ENCODE measurements at regions not wholly inside any gene's neighbourhood (a gene's known extent, or its start where the extent isn't known, plus 50 kb on each side); places are given as distances from the start of the nearest gene placed in this dataset.
"Not testable (repeated sequence)": the region's sequence is repeated elsewhere in the genome, so short reads cannot be mapped to it uniquely, and the experiment has no call there.

DNA sequence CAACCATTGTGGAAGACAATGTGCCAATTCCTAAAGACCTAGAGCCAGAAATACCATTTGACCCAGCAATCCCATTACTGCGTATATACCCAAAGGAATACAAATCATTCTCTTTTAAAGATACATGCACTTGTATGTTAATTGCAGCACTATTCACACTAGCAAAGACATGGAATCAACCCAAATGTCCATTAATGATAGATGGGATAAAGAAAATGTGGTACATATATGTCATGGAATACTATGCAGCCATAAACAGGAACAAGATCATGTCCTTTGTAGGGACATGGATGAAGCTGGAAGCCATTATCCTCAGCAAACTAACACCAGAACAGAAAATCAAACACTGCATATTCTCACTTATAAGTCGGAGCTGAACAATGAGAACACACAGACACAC is 472.5 kb upstream of the SOX9 start:
- H3K9me3 ChIP-seq (ENCODE audit: control insufficient read depth in 2 of 2, low read length in 2 of 2); ATAC-seq (ENCODE audit: low read depth in 2 of 2): not testable (repeated sequence)
- peaks cover 5 to 25% (median 12%) of the 10 kb centered on the region in 7 donors for H3K9me3 Mint-ChIP-seq

DNA sequence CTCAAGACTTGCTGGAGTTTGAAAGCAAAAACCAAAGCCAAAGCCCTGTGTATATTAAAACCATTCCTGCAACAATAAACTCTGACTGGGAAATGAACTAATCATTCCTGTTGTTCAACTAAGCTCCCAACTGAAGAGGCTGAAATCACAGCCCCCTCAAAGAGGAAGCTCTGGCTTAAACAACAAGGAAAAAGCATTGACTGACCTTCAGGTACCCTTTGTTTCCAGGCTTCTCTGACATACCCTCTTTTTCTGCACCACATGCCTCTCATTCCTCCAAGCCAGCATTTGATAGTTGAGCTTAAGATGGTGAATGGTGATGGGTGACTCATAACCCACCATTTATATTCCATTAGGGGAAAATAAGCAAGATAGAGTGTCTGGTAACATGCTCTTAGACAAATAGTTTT is 470.9 kb upstream of the SOX9 start:
- no peaks in the 10 kb centered on the region for H3K9me3 ChIP-seq (ENCODE audit: control insufficient read depth in 2 of 2, low read length in 2 of 2)
- peak overlapping the region in 1 of 3 donors; percentile 45 for H3K27ac Mint-ChIP-seq
- H3K27me3 ChIP-seq (ENCODE audit: control insufficient read depth, insufficient read depth, low read length) = no peaks in the 10 kb centered on the region
- no peak overlapping the region for H3K27ac ChIP-seq (ENCODE audit: insufficient read depth, low read length, poor library complexity, severe bottlenecking)
- H3K4me1 ChIP-seq (ENCODE audit: control insufficient read depth, insufficient read depth, low read length, poor library complexity, severe bottlenecking) = no peaks in the 10 kb centered on the region
- H3K27me3 Mint-ChIP-seq = no peaks in the 10 kb centered on the region
- no peak for DNase-seq
- H3K4me1 Mint-ChIP-seq = no peaks in the 10 kb centered on the region
- no peaks in the 10 kb centered on the region for H3K36me3 Mint-ChIP-seq
- H3K4me3 Mint-ChIP-seq = no peak overlapping the region
- no peaks in the 10 kb centered on the region for H3K36me3 ChIP-seq (ENCODE audit: control insufficient read depth, insufficient read depth, low read length)
- no peak overlapping the region for H3K4me3 ChIP-seq (ENCODE audit: low read depth, low read length)
- no peak for ATAC-seq (ENCODE audit: low read depth in 2 of 2)
- H3K9me3 Mint-ChIP-seq = peaks cover 3 to 25% (median 10%) of the 10 kb centered on the region in 7 donors

More for the DNA sequence above, 472.5 kb upstream of the SOX9 start:
- H3K4me1 ChIP-seq (ENCODE audit: control insufficient read depth, insufficient read depth, low read length, poor library complexity, severe bottlenecking); H3K36me3 ChIP-seq (ENCODE audit: control insufficient read depth, insufficient read depth, low read length); H3K27ac ChIP-seq (ENCODE audit: insufficient read depth, low read length, poor library complexity, severe bottlenecking); H3K4me1 Mint-ChIP-seq; H3K27me3 ChIP-seq (ENCODE audit: control insufficient read depth, insufficient read depth, low read length); H3K27ac Mint-ChIP-seq; H3K27me3 Mint-ChIP-seq; H3K36me3 Mint-ChIP-seq; DNase-seq; H3K4me3 ChIP-seq (ENCODE audit: low read depth, low read length); H3K4me3 Mint-ChIP-seq: not testable (repeated sequence)

DNA sequence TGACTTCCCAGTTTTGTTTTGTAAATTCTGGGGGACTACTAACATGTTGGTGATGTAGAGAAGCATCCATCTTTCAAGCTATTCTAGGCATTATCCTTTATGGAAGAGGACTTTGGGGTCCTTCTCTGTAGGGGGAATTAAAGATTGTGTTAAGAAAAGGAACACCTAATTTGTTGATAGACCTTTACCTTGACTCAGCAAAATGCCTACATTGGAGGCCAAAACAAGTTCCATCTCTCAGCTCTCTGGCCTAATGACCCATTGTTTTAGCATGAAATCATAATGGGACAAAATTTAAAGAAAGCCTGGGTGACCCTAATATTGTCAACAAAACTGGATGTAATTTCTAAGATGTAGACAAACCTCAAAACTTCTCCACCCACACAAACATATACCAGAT is 465.3 kb upstream of the SOX9 start:
- Mint-ChIP-seq H3K27ac (no peak overlapping the region), H3K4me1 (no peaks in the 10 kb centered on the region), H3K36me3 (no peaks in the 10 kb centered on the region), H3K9me3 (peaks cover 0 to 20% (median 8%) of the 10 kb centered on the region in 7 donors), H3K27me3 (no peaks in the 10 kb centered on the region), H3K4me3 (no peak overlapping the region)
- Histone ChIP-seq H3K4me1 (ENCODE audit: control insufficient read depth, insufficient read depth, low read length, poor library complexity, severe bottlenecking) (no peaks in the 10 kb centered on the region), H3K27me3 (ENCODE audit: control insufficient read depth, insufficient read depth, low read length) (no peaks in the 10 kb centered on the region), H3K4me3 (ENCODE audit: low read depth, low read length) (no peak overlapping the region), H3K27ac (ENCODE audit: insufficient read depth, low read length, poor library complexity, severe bottlenecking) (no peak overlapping the region), H3K36me3 (ENCODE audit: control insufficient read depth, insufficient read depth, low read length) (no peaks in the 10 kb centered on the region), H3K9me3 (ENCODE audit: control insufficient read depth in 2 of 2, low read length in 2 of 2) (no peaks in the 10 kb centered on the region)
- ATAC-seq (ENCODE audit: low read depth in 2 of 2) (no peak), DNase-seq (no peak)

DNA sequence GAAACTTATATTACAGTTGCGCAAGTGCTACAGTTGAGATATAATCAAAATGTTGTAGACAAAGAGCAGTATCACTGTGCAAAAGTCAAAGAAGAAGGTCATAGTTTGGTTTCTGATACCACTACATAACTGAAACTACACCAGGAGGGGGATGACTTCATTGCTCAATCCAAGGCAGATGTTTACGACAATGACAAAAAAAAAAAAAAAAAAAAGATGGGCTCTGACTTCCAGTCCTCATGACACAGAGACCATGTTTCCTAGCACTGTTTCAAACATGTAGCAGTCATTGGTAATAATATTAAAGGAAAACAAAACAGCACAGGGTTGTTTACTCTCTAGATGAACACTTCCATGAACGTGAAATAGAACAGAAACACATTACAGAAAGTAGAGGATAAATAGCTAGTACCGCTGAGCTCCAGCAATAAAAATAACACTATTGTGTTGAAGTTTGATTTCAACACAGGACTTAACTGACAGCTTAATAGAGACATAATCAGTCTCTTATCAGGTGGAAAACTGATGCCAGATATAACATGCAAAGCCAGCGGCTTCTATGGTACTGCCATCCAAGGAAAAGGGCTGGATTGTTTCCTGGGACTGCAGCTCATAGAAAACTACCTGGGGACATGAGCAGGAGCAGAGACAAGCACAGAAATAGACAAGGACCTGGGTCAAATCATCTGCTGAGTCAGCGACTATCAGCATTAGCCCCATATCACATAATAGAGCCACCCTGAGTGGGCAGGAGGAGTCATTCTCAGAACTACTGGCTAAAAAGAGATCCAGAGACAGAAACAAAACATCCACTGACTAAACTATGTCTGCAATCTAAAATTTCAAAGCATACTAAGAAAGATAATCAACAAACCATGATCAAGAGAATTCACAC is 463.6 kb upstream of the SOX9 start:
- Histone ChIP-seq H3K4me3 (ENCODE audit: low read depth, low read length) (no peak overlapping the region), H3K36me3 (ENCODE audit: control insufficient read depth, insufficient read depth, low read length) (no peaks in the 10 kb centered on the region), H3K27ac (ENCODE audit: insufficient read depth, low read length, poor library complexity, severe bottlenecking) (no peak overlapping the region), H3K4me1 (ENCODE audit: control insufficient read depth, insufficient read depth, low read length, poor library complexity, severe bottlenecking) (no peaks in the 10 kb centered on the region), H3K27me3 (ENCODE audit: control insufficient read depth, insufficient read depth, low read length) (no peaks in the 10 kb centered on the region), H3K9me3 (ENCODE audit: control insufficient read depth in 2 of 2, low read length in 2 of 2) (no peaks in the 10 kb centered on the region)
- no peak overlapping the region for H3K4me3 Mint-ChIP-seq
- H3K4me1 Mint-ChIP-seq = no peaks in the 10 kb centered on the region
- H3K36me3 Mint-ChIP-seq = no peaks in the 10 kb centered on the region
- H3K27ac Mint-ChIP-seq = no peak overlapping the region
- H3K9me3 Mint-ChIP-seq = peaks cover 0 to 15% (median 2%) of the 10 kb centered on the region in 7 donors
- no peak for DNase-seq
- no peaks in the 10 kb centered on the region for H3K27me3 Mint-ChIP-seq
- ATAC-seq (ENCODE audit: low read depth in 2 of 2) = no peak

DNA sequence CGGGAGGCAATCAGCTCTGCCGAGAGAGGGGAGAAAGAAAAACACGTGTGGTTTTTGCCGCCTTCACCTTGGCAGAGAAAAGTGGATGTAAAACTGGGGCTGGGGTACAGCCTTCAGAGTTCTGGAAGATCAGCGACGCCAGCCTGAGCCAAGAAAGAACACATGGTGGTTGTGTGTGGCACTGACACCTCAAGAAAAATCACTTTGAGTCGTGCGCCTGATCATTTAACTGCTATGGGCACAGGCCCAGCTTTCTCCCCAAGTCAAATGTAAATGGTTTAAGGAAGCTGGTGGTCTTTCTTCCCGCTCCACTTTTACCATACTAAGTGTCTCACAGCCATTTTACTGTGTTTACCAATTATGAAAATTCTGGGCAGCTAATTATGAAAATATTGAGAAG is 461.8 kb upstream of the SOX9 start:
- DNase-seq (no peak), ATAC-seq (ENCODE audit: low read depth in 2 of 2) (no peak)
- Histone ChIP-seq H3K9me3 (ENCODE audit: control insufficient read depth in 2 of 2, low read length in 2 of 2) (no peaks in the 10 kb centered on the region), H3K4me1 (ENCODE audit: control insufficient read depth, insufficient read depth, low read length, poor library complexity, severe bottlenecking) (no peaks in the 10 kb centered on the region), H3K27me3 (ENCODE audit: control insufficient read depth, insufficient read depth, low read length) (no peaks in the 10 kb centered on the region), H3K36me3 (ENCODE audit: control insufficient read depth, insufficient read depth, low read length) (no peaks in the 10 kb centered on the region), H3K27ac (ENCODE audit: insufficient read depth, low read length, poor library complexity, severe bottlenecking) (no peak overlapping the region), H3K4me3 (ENCODE audit: low read depth, low read length) (no peak overlapping the region)
- Mint-ChIP-seq H3K4me1 (no peaks in the 10 kb centered on the region), H3K27ac (no peak overlapping the region), H3K4me3 (no peak overlapping the region), H3K27me3 (no peaks in the 10 kb centered on the region), H3K36me3 (no peaks in the 10 kb centered on the region), H3K9me3 (peaks cover 0 to 14% (median 3%) of the 10 kb centered on the region in 7 donors)

DNA sequence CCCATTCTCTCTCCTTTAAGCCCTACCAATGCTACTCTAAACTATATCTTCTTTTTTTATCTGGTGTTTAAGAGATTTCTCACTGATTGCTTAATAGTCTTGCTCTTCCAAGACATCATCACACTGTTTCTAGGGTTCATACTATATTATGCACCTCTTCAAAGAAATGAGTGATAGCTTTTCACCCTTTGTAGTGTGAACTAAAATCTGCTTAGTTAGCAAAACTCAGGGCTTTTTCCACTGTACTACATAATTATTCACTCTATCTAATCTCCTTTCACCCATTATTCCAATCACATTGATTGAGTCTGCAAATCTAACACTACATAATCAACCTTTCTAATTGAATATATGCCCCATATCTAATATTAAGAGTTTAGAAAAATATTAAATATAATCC is 456.0 kb upstream of the SOX9 start:
- peaks cover 0 to 4% of the 10 kb centered on the region in 2 experiments for H3K9me3 ChIP-seq (ENCODE audit: control insufficient read depth in 2 of 2, low read length in 2 of 2)
- H3K4me1 Mint-ChIP-seq = no peaks in the 10 kb centered on the region
- H3K9me3 Mint-ChIP-seq = peaks cover 0 to 9% (median 5%) of the 10 kb centered on the region in 7 donors
- H3K27me3 Mint-ChIP-seq = no peaks in the 10 kb centered on the region
- H3K36me3 ChIP-seq (ENCODE audit: control insufficient read depth, insufficient read depth, low read length) = no peaks in the 10 kb centered on the region
- H3K4me1 ChIP-seq (ENCODE audit: control insufficient read depth, insufficient read depth, low read length, poor library complexity, severe bottlenecking) = no peaks in the 10 kb centered on the region
- H3K27me3 ChIP-seq (ENCODE audit: control insufficient read depth, insufficient read depth, low read length) = no peaks in the 10 kb centered on the region
- H3K4me3 ChIP-seq (ENCODE audit: low read depth, low read length) = no peak overlapping the region
- DNase-seq = no peak
- no peak overlapping the region for H3K4me3 Mint-ChIP-seq
- H3K27ac Mint-ChIP-seq = no peak overlapping the region
- no peak for ATAC-seq (ENCODE audit: low read depth in 2 of 2)
- H3K27ac ChIP-seq (ENCODE audit: insufficient read depth, low read length, poor library complexity, severe bottlenecking) = no peak overlapping the region
- no peaks in the 10 kb centered on the region for H3K36me3 Mint-ChIP-seq

DNA sequence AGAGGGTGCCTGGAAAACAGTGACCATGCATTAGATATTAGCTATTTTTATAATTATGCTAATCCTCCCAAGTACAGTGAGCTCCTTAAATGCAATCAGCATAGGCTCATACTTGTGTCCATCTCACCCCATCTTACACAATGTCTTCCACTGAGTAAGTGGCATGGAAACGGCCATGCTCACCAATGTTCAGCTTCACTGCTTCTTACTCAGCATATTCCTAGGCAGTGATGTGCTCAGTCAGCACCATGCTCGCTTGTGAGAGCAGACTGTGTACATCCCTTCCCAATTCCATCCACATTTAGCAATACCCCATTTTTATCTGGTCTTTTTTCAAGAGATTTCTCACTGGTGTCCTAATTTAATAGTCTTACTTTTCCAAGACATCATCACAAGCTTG is 454.8 kb upstream of the SOX9 start:
- no peaks in the 10 kb centered on the region for H3K4me1 ChIP-seq (ENCODE audit: control insufficient read depth, insufficient read depth, low read length, poor library complexity, severe bottlenecking)
- ATAC-seq (ENCODE audit: low read depth in 2 of 2) (no peak), DNase-seq (no peak)
- H3K4me1 Mint-ChIP-seq = no peaks in the 10 kb centered on the region
- no peak overlapping the region for H3K4me3 ChIP-seq (ENCODE audit: low read depth, low read length)
- H3K27me3 Mint-ChIP-seq = no peaks in the 10 kb centered on the region
- peaks cover 0 to 4% of the 10 kb centered on the region in 2 experiments for H3K9me3 ChIP-seq (ENCODE audit: control insufficient read depth in 2 of 2, low read length in 2 of 2)
- H3K4me3 Mint-ChIP-seq = no peak overlapping the region
- no peak overlapping the region for H3K27ac ChIP-seq (ENCODE audit: insufficient read depth, low read length, poor library complexity, severe bottlenecking)
- H3K27ac Mint-ChIP-seq = no peak overlapping the region
- H3K9me3 Mint-ChIP-seq = peaks cover 2 to 15% (median 5%) of the 10 kb centered on the region in 7 donors
- H3K36me3 Mint-ChIP-seq = no peaks in the 10 kb centered on the region
- H3K36me3 ChIP-seq (ENCODE audit: control insufficient read depth, insufficient read depth, low read length) = no peaks in the 10 kb centered on the region
- H3K27me3 ChIP-seq (ENCODE audit: control insufficient read depth, insufficient read depth, low read length) = no peaks in the 10 kb centered on the region

DNA sequence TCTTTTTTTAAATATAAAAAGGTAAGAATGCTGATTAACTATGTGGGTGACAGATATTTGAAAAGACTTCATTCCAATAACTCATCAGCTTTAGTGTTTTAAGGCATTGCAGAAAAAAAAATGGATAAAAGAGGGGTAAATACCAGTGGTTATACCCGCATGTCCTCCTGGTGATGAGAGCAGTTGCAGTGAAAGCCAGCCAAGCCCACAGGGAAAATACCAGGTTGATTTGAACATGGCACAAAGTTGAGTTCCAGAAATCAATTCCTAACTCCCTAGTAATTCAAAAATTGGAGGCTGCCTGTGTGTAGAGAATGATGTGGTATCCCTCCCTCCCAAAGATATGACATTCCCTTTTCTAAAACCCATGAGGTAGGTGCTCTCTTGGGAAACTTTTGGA is 453.2 kb upstream of the SOX9 start:
- Histone ChIP-seq H3K4me3 (ENCODE audit: low read depth, low read length) (no peak overlapping the region), H3K9me3 (ENCODE audit: control insufficient read depth in 2 of 2, low read length in 2 of 2) (peaks cover 0 to 4% of the 10 kb centered on the region in 2 experiments), H3K36me3 (ENCODE audit: control insufficient read depth, insufficient read depth, low read length) (no peaks in the 10 kb centered on the region), H3K27me3 (ENCODE audit: control insufficient read depth, insufficient read depth, low read length) (no peaks in the 10 kb centered on the region), H3K4me1 (ENCODE audit: control insufficient read depth, insufficient read depth, low read length, poor library complexity, severe bottlenecking) (no peaks in the 10 kb centered on the region), H3K27ac (ENCODE audit: insufficient read depth, low read length, poor library complexity, severe bottlenecking) (no peak overlapping the region)
- Mint-ChIP-seq H3K27ac (no peak overlapping the region), H3K27me3 (no peaks in the 10 kb centered on the region), H3K4me3 (no peak overlapping the region), H3K4me1 (no peaks in the 10 kb centered on the region), H3K36me3 (no peaks in the 10 kb centered on the region), H3K9me3 (peaks cover 2 to 16% (median 5%) of the 10 kb centered on the region in 7 donors)
- DNase-seq (no peak), ATAC-seq (ENCODE audit: low read depth in 2 of 2) (no peak)
